GM18508 (cell line): ENCODE measurements at regions not wholly inside any gene's neighbourhood (a gene's known extent, or its start where the extent isn't known, plus 50 kb on each side); places are given as distances from the start of the nearest gene placed in this dataset.
"Not testable (repeated sequence)": the region's sequence is repeated elsewhere in the genome, so short reads cannot be mapped to it uniquely, and the experiment has no call there.

Experiments used
- ATAC-seq: cut with Tn5 transposase; IDR thresholded peaks from one replicate; pipeline ENCODE4 v1.9.1; 2021; ENCODE audit warnings: moderate number of reproducible peaks; ENCODE audit not compliant: insufficient read depth, unreplicated experiment

- ATAC-seq, result not testable (repeated sequence)
Measured at GRCh38 chr6:27775138-27775795, 136.9 kb downstream of the OR2B2 start.

GRCh38 chr6:27774264-27774600 lies 138.0 kb downstream of the OR2B2 start:
- ATAC-seq, result not testable (repeated sequence)

- ATAC-seq, result not testable (repeated sequence)
Measured at GRCh38 chr6:27773542-27774263, 138.5 kb downstream of the OR2B2 start.

- no peak for ATAC-seq
Measured at GRCh38 chr6:27772261-27773001, 139.8 kb downstream of the OR2B2 start.

DNA sequence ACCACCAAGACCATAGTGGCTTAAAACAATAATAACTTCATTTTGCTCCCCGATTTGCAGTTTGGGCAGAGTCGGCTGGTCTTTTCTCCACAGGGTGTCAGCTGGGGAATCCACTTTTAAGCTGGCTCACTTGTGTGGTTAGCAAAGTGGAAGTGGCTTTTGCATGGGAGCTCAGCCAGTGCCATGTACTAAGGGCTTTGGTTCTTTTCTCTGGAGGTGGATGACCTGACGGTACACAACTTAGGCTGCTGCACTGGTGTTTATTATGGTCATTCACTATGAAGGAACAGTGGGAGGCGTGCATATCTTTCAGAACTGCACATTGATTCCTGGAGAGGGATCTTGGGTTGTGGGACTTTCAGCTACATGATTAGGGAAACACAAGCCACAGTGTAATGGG lies 141.0 kb downstream of the OR2B2 start:
- no peak for ATAC-seq

DNA sequence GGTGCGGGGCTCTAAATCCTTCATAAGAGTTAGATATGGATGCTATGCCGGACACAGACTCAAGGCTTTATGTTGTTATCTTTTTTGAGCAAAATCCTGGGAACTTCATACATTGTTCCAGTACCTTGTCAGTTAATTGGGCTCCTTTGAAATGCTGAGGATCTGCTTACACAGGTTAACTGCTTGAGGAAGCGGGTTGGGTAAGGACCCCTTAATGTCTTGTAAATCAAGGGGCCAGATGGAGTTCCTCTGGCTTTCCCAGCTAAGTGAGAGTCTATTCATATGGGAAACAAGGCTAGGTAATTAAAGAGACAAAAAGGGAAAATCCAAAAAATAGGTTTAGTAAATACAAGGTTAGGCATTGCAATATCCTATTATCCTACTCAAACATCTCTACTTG lies 141.5 kb downstream of the OR2B2 start:
- no peak for ATAC-seq

DNA sequence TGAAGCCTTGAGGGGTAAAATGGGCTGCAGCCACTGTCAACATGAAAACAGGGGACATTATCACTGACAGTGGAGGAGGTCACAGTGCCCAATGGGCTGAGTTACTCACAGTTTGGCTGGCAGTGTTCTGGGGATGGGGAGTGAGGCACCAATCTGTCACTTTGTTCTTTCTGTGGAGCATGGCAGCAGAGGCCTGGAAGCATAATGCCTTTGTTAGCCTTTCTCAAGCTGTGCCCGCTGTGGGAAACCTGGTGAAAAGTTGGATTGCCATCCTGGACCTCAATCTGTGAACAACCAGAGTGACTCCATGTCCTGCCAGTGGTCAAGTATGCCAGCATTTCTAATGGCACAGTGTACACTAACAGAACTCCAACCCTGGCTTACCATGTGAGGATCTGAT lies 143.6 kb downstream of the OR2B2 start:
- ATAC-seq, result no peak

DNA sequence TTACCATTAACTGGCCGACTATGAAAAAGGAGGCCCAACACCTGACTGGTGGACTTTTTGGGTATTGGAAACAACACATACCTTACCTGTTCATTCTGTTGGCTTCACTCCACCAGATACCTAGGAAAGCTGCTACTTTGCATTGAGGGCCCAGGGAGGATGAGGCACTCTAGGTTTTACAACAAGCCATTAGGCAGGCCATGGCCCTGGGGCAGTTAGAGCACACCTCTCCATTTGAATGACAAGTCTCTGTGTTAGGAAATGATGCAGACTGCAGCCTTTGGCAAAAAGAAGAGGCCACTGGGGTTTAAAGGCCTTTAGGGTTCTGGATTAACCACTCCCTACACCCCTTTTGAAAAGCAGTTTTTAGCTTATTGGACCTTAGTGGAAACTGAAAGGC lies 144.3 kb downstream of the OR2B2 start:
- no peak for ATAC-seq

DNA sequence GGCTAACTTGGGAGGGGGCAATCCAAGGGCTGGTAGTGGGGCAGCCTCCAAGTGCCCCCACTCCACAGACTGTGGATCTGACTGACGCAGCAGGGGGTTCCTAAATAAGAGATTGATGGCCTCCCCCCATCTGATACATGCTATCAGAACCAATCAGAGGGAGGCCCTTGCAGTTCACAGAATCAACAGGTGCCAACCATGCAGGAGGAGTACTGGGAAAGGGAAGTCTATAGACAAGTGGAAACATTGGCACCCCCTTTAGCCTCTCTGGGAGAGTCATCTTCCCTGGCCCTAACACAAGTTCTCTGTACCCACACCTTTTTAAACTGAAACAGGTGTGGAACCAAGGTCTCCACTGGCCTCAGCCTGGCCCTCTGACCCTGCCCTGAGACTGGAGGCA lies 145.8 kb downstream of the OR2B2 start:
- ATAC-seq, result no peak

GRCh38 chr6:27765028-27765590 lies 147.1 kb downstream of the OR2B2 start:
- no peak for ATAC-seq

- ATAC-seq, result no peak
Measured at GRCh38 chr6:27761391-27761790, 150.8 kb downstream of the OR2B2 start.

GRCh38 chr6:27760464-27760863 lies 151.7 kb downstream of the OR2B2 start:
- no peak for ATAC-seq

DNA sequence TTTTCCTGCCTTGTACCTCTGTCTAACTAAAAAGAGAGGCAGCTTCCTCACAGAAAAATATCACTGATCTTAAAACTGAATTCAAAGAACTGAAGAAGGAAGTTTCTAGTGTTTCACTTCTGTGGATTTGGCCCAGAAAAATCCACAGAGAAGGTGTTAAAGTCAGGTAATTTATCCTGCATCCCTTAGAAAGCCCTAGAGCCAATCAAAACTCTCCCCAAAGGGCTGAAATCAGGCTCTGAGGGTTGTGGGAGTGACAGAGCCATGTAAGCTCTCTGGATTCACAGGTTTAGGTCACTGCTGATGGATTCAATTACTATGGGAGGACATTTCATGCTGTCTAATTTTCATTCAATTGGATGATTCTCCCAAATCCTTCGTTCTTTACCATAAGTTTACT lies 152.3 kb downstream of the OR2B2 start:
- ATAC-seq, result no peak

GRCh38 chr6:27758491-27758890 lies 153.7 kb downstream of the OR2B2 start:
- no peak for ATAC-seq

- ATAC-seq, result no peak
Measured at GRCh38 chr6:27757307-27757706, 154.9 kb downstream of the OR2B2 start.

GRCh38 chr6:27755768-27756167 lies 156.4 kb downstream of the OR2B2 start:
- no peak for ATAC-seq

DNA sequence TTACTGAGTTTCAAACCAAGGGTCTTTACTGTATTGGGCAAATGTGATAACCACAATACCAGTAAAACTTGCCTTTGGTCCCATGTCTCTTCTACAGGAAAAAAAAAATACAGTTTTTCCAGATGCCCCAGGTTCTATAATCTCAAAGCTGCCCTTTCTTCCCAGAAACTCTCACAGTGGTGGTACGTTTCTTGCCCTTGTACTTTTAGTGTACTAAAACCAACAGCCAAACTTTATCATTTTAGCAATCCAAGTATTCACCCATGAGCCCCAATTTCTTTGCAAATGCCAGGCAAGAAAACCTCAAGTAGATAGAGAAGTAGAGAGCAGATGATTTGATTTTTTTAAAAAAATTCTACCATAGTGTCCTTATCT lies 157.8 kb downstream of the OR2B2 start:
- no peak for ATAC-seq

- peak; percentile 30 for ATAC-seq
Measured at GRCh38 chr6:27753668-27754407, 158.4 kb downstream of the OR2B2 start.

- no peak for ATAC-seq
Measured at GRCh38 chr6:27752038-27752885, 159.9 kb downstream of the OR2B2 start.

DNA sequence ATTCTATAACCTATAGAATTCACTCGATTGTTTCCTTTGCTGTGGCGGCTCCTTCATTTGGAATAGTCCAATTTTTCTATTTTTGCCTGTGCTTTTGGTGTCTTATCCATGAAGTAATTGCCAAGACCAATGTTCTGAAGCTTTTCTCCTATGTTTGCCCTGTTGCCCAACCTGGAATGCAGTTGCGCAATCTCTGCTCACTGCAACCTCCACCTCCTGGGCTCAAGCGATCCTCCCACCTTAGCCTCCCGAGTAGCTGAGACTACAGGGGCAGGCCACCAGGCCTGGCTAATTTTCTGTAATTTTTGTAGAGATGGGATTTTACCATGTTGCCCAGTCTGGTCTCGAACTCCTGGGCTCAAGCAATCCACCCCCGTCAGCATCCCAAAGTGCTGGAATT lies 163.5 kb downstream of the OR2B2 start:
- no peak for ATAC-seq
